ENCODE measurements at regions not wholly inside any gene's neighbourhood (a gene's known extent, or its start where the extent isn't known, plus 50 kb on each side); places are given as distances from the start of the nearest gene placed in this dataset.
A peak's percentile ranks its signal among the peaks of the same experiment; 100 is the strongest.

GRCh38 chr13:62659365-62659764 is 1243.7 kb upstream of the PCDH20 start:
- no peak for DNase-seq

- no peak for DNase-seq
Observed at GRCh38 chr13:62653371-62653770, 1237.7 kb upstream of the PCDH20 start.

GRCh38 chr13:62643799-62644524 is 1228.3 kb upstream of the PCDH20 start:
- DNase-seq = no peak

GRCh38 chr13:62643007-62643483 is 1227.4 kb upstream of the PCDH20 start:
- DNase-seq = no peak

- DNase-seq = no peak
Observed at GRCh38 chr13:62635161-62635560, 1219.5 kb upstream of the PCDH20 start.

GRCh38 chr13:62633448-62633847 is 1217.8 kb upstream of the PCDH20 start:
- DNase-seq = no peak

- peak in 1 of 2 donors; percentile 7 for DNase-seq
Observed at GRCh38 chr13:62631619-62632018, 1216.0 kb upstream of the PCDH20 start.

- no peak for DNase-seq
Observed at GRCh38 chr13:62631124-62631523, 1215.5 kb upstream of the PCDH20 start.

- DNase-seq = no peak
Observed at GRCh38 chr13:62629618-62630017, 1214.0 kb upstream of the PCDH20 start.

- DNase-seq = no peak
Observed at GRCh38 chr13:62627226-62627625, 1211.6 kb upstream of the PCDH20 start.

- no peak for DNase-seq
Observed at GRCh38 chr13:62626771-62627170, 1211.1 kb upstream of the PCDH20 start.

- DNase-seq = no peak
Observed at GRCh38 chr13:62625214-62625881, 1209.7 kb upstream of the PCDH20 start.

GRCh38 chr13:62613819-62614218 is 1198.2 kb upstream of the PCDH20 start:
- DNase-seq = no peak

GRCh38 chr13:62611343-62611742 is 1195.7 kb upstream of the PCDH20 start:
- DNase-seq = no peak

GRCh38 chr13:62598708-62599107 is 1183.1 kb upstream of the PCDH20 start:
- no peak for DNase-seq

- DNase-seq = peak in 1 of 2 donors; percentile 13
Observed at GRCh38 chr13:62595976-62596375, 1180.3 kb upstream of the PCDH20 start.

GRCh38 chr13:62593804-62594203 is 1178.2 kb upstream of the PCDH20 start:
- DNase-seq = peak in 1 of 2 donors; percentile 8

GRCh38 chr13:62583466-62583865 is 1167.8 kb upstream of the PCDH20 start:
- DNase-seq = no peak

GRCh38 chr13:62578402-62578801 is 1162.8 kb upstream of the PCDH20 start:
- DNase-seq = no peak

- DNase-seq = no peak
Observed at GRCh38 chr13:62564770-62565169, 1149.1 kb upstream of the PCDH20 start.

GRCh38 chr13:62563251-62563650 is 1147.6 kb upstream of the PCDH20 start:
- no peak for DNase-seq

GRCh38 chr13:62556978-62557377 is 1141.3 kb upstream of the PCDH20 start:
- DNase-seq = no peak

GRCh38 chr13:62551588-62551987 is 1135.9 kb upstream of the PCDH20 start:
- DNase-seq = no peak
